IMR-90 (cell line): ENCODE measurements at regions not wholly inside any gene's neighbourhood (a gene's known extent, or its start where the extent isn't known, plus 50 kb on each side); places are given as distances from the start of the nearest gene placed in this dataset.

Experiments
- ATAC-seq: fragments of 200-7000 bp; cut with Tn5 transposase; 2 replicates; pipeline ENCODE4 v1.9.1; 2020; ENCODE audit warnings: low read depth, mild to moderate bottlenecking, moderate library complexity
- BruUV-seq: library from RNA; stranded (reverse); fragments of 400-500 nt; replicated peaks from 2 replicates; lab custom pipeline; 2021; lab: Mats Ljungman, UMichigan
- CTCF ChIA-PET: fragments of 300-600 bp; formaldehyde crosslinking; extraction: SDS; loops from one replicate; lab custom pipeline; 2021; ENCODE audit warnings: antibody characterized with exemption; lab: Yijun Ruan, JAX
- POLR2A ChIA-PET: fragments of 300-600 bp; sonication (Branson Sonifier 250); formaldehyde crosslinking; loops from one replicate; lab custom pipeline; 2022; ENCODE audit warnings: antibody characterized with exemption; ENCODE audit not compliant: unreplicated experiment; lab: Charles Lee
- DNase-seq: peaks from one replicate; pipeline ENCODE4 v3.0.0; 2013
- H2AFZ ChIP-seq: replicated peaks from 2 replicates; pipeline ENCODE3; 2013; ENCODE audit warnings: low read length, mild to moderate bottlenecking; ENCODE audit not compliant: poor library complexity
- H2AK5ac ChIP-seq: 2 replicates; pipeline ENCODE4 v1.6.1; 2013; ENCODE audit warnings: low read depth, low read length, inconsistent platforms
- H2AK9ac ChIP-seq: replicated peaks from 2 replicates; pipeline ENCODE3; 2013; ENCODE audit warnings: mild to moderate bottlenecking, low read depth, low read length, moderate library complexity; ENCODE audit not compliant: poor library complexity
- H2BK120ac ChIP-seq: 2 replicates; pipeline ENCODE4 v1.6.1; 2013; ENCODE audit warnings: low read depth, low read length, inconsistent platforms
- H2BK15ac ChIP-seq: 3 replicates; pipeline ENCODE4 v1.6.1; 2013; ENCODE audit warnings: low read depth, low read length, inconsistent platforms
- H2BK20ac ChIP-seq: 2 replicates; pipeline ENCODE4 v1.6.1; 2013; ENCODE audit warnings: low read depth, mild to moderate bottlenecking, inconsistent platforms, low read length, moderate library complexity
- H2BK5ac ChIP-seq: 2 replicates; pipeline ENCODE4 v1.6.1; 2013; ENCODE audit warnings: mild to moderate bottlenecking, low read depth, low read length, inconsistent platforms; ENCODE audit not compliant: poor library complexity, severe bottlenecking
- H3K14ac ChIP-seq: replicated peaks from 2 replicates; pipeline ENCODE4 v1.6.1; 2013; ENCODE audit warnings: low read depth, low read length, inconsistent platforms
- H3K18ac ChIP-seq: 2 replicates; pipeline ENCODE4 v1.6.1; 2013; ENCODE audit warnings: low read depth, low read length, control low read depth
- H3K23ac ChIP-seq: 2 replicates; pipeline ENCODE4 v1.6.1; 2013; ENCODE audit warnings: low read depth, low read length, inconsistent platforms
- H3K27ac ChIP-seq: 2 replicates; pipeline ENCODE4 v1.5.1; 2013; ENCODE audit warnings: mild to moderate bottlenecking, control low read depth, low read length; ENCODE audit not compliant: insufficient read depth
- H3K27me3 ChIP-seq: 2 replicates; pipeline ENCODE4 v1.6.1; 2013; ENCODE audit warnings: low read length; ENCODE audit not compliant: control insufficient read depth, insufficient read depth
- H3K36me3 ChIP-seq: 2 replicates; pipeline ENCODE4 v1.6.1; 2013; ENCODE audit warnings: low read length, mixed read lengths; ENCODE audit not compliant: control insufficient read depth, insufficient read depth
- H3K4ac ChIP-seq: 2 replicates; pipeline ENCODE4 v1.6.1; 2013; ENCODE audit warnings: low read depth, low read length, inconsistent platforms
- H3K4me1 ChIP-seq: 2 replicates; pipeline ENCODE4 v1.6.1; 2013; ENCODE audit warnings: low read length, mixed read lengths; ENCODE audit not compliant: control insufficient read depth, insufficient read depth
- H3K4me2 ChIP-seq: 2 replicates; pipeline ENCODE4 v1.6.1; 2013; ENCODE audit warnings: low read depth, mild to moderate bottlenecking, control low read depth, low read length, moderate library complexity
- H3K4me3 ChIP-seq: 2 replicates; pipeline ENCODE4 v1.5.1; 2013; ENCODE audit warnings: low read depth, mild to moderate bottlenecking, control low read depth, low read length, moderate library complexity; ENCODE audit not compliant: insufficient read depth
- H3K56ac ChIP-seq: 2 replicates; pipeline ENCODE4 v1.6.1; 2013; ENCODE audit warnings: low read length, inconsistent platforms; ENCODE audit not compliant: insufficient read depth; ENCODE audit errors: extremely low read depth
- H3K79me1 ChIP-seq, 2 experiments: 2 replicates each; pipeline ENCODE4 v1.6.1; 2013; ENCODE audit warnings: low read length in 2 of 2, inconsistent platforms in 1 of 2, low read depth in 1 of 2
- H3K9ac ChIP-seq: 2 replicates; pipeline ENCODE4 v1.6.1; 2013; ENCODE audit warnings: low read depth, low read length, control low read depth
- H3K9me1 ChIP-seq: 2 replicates; pipeline ENCODE4 v1.6.1; 2013; ENCODE audit warnings: low read length, inconsistent platforms; ENCODE audit not compliant: insufficient read depth
- H3K9me3 ChIP-seq: 2 replicates; pipeline ENCODE4 v1.6.1; 2013; ENCODE audit warnings: low read length; ENCODE audit not compliant: control insufficient read depth, insufficient read depth
- H4K20me1 ChIP-seq: 2 replicates; pipeline ENCODE4 v1.6.1; 2013; ENCODE audit warnings: low read length, inconsistent platforms; ENCODE audit not compliant: insufficient read depth
- H4K5ac ChIP-seq: 2 replicates; pipeline ENCODE4 v1.6.1; 2013; ENCODE audit warnings: mild to moderate bottlenecking, low read depth, low read length, control low read depth
- H4K8ac ChIP-seq, 2 experiments: 2 replicates each; pipeline ENCODE4 v1.6.1; 2013; ENCODE audit warnings: low read depth in 2 of 2, low read length in 2 of 2, control low read depth in 1 of 2, inconsistent platforms in 1 of 2
- H4K91ac ChIP-seq: 2 replicates; pipeline ENCODE4 v1.6.1; 2013; ENCODE audit warnings: low read depth, low read length, inconsistent platforms; ENCODE audit not compliant: insufficient read depth
- CTCF ChIP-seq: conservative IDR thresholded peaks from 2 replicates; pipeline ENCODE4 v1.5.1; 2012; ENCODE audit warnings: mild to moderate bottlenecking, low read depth, low read length, improper control_type of control experiment
- MAFK ChIP-seq: IDR thresholded peaks from 2 replicates; pipeline ENCODE4 v1.6.1; 2012; ENCODE audit warnings: low read depth, low read length, improper control_type of control experiment
- MXI1 ChIP-seq: IDR thresholded peaks from 2 replicates; pipeline ENCODE4 v1.6.1; 2012; ENCODE audit warnings: low read depth, mild to moderate bottlenecking, low read length, moderate library complexity, borderline replicate concordance
- WGBS, 2 experiments: methylation state at CpG; one replicate each; pipeline versions ENCODE4 v1.1.5 to v1.1.7; 2013; ENCODE audit warnings: missing lambda C conversion rate in 2 of 2; ENCODE audit not compliant: insufficient read length in 1 of 2; ENCODE audit errors: extremely low coverage in 2 of 2; 5-methylcytosine and 5-hydroxymethylcytosine counted together
- dilution Hi-C: fragments of 300-500 bp; cut with HindIII; formaldehyde crosslinking; loops from one replicate; pipeline ENCODE4 v1.14.3; 2018; ENCODE audit warnings: low sequenced_read_pairs; ENCODE audit not compliant: unreplicated experiment
- in situ Hi-C: fragments of 300-500 bp; cut with MboI; formaldehyde crosslinking; loops from 3 replicates; pipeline ENCODE4 v1.14.3; 2019; ENCODE audit warnings: low sequenced_read_pairs, inconsistent platforms, mixed read lengths
- intact Hi-C: fragments of 100-400 bp; cut with micrococcal nuclease; formaldehyde crosslinking; loops from 2 replicates; pipeline ENCODE4 v1.10.0; 2022

- Histone ChIP-seq H3K4me2 (no peak overlapping the region), H3K4me1 (peaks cover 3% of the 10 kb centered on the region; the same call in 1 of the 2 replicates), H2AFZ (no peak overlapping the region), H3K36me3 (no peaks in the 10 kb centered on the region), H2AK5ac (no peak overlapping the region), H2BK120ac (no peak overlapping the region), H3K4ac (no peak overlapping the region), H3K23ac (no peak overlapping the region), H3K14ac (no peak overlapping the region), H3K27ac (no peak overlapping the region), H2AK9ac (no peak overlapping the region), H2BK5ac (no peak overlapping the region), H4K5ac (no peak overlapping the region), H3K27me3 (peaks cover 24% of the 10 kb centered on the region), H3K4me3 (no peak overlapping the region), H3K79me1 (no peaks in the 10 kb centered on the region), H3K18ac (no peak overlapping the region), H3K9me3 (no peaks in the 10 kb centered on the region), H4K91ac (no peak overlapping the region), H3K9me1 (no peaks in the 10 kb centered on the region; the same call in 1 of the 2 replicates), H3K9ac (no peak overlapping the region), H3K56ac (no peak overlapping the region), H4K20me1 (no peaks in the 10 kb centered on the region), H2BK15ac (no peak overlapping the region), H2BK20ac (no peak overlapping the region), H4K8ac (no peak overlapping the region)
- no peak for ATAC-seq
- no TSS peak for BruUV-seq
- TF ChIP-seq MXI1 (no peak), CTCF (no peak), MAFK (peak; percentile 94)
- POLR2A ChIA-PET = interaction anchor here (0.6 kb wide), 1 partner anchor 16 kb away, joined by 7 read pairs; no protein-coding TSS in a partner anchor
- no CpG with 5 or more reads among the region's 7 CpGs for WGBS, 2 experiments
- in situ Hi-C loops = no loop called here
- intact Hi-C loops = no loop called here
- no peak for DNase-seq
- dilution Hi-C loops = no loop called here
- CTCF ChIA-PET = no interaction called here
These were observed 257.7 kb upstream of the AGAP1 start for GRCh38 chr2:235235977-235236767.
